WTC11 (cell line): ENCODE measurements at regions not wholly inside any gene's neighbourhood (a gene's known extent, or its start where the extent isn't known, plus 50 kb on each side); places are given as distances from the start of the nearest gene placed in this dataset.

Experiments
- CBFB ChIP-seq: sonication (generic); formaldehyde crosslinking; IDR thresholded peaks from 2 replicates; pipeline ENCODE4 v1.8.1; 2022; ENCODE audit warnings: mild to moderate bottlenecking, low read depth, missing genetic modification reagents
- CREM ChIP-seq: sonication (generic); formaldehyde crosslinking; IDR thresholded peaks from 2 replicates; pipeline ENCODE4 v1.8.1; 2022; ENCODE audit warnings: mild to moderate bottlenecking, missing genetic modification reagents, moderate library complexity
- MAX ChIP-seq: sonication (generic); formaldehyde crosslinking; IDR thresholded peaks from 2 replicates; pipeline ENCODE4 v1.8.0; 2022; ENCODE audit warnings: mild to moderate bottlenecking, missing genetic modification reagents
- NR1H2 ChIP-seq: sonication (generic); formaldehyde crosslinking; IDR thresholded peaks from 2 replicates; pipeline ENCODE4 v1.9.0; 2021; ENCODE audit warnings: mild to moderate bottlenecking, moderate library complexity, missing genetic modification reagents
- NR3C1 ChIP-seq: sonication (generic); formaldehyde crosslinking; conservative IDR thresholded peaks from 2 replicates; pipeline ENCODE4 v1.8.1; 2023; ENCODE audit warnings: low read depth, mild to moderate bottlenecking, missing genetic modification reagents
- PREB ChIP-seq: sonication (generic); formaldehyde crosslinking; IDR thresholded peaks from 2 replicates; pipeline ENCODE4 v1.8.1; 2022; ENCODE audit warnings: mild to moderate bottlenecking, missing genetic modification reagents, moderate library complexity, borderline replicate concordance
- TEAD4 ChIP-seq: sonication (generic); formaldehyde crosslinking; IDR thresholded peaks from 2 replicates; pipeline ENCODE4 v1.8.0; 2022; ENCODE audit warnings: mild to moderate bottlenecking, missing genetic modification reagents
- ZNF281 ChIP-seq: sonication (generic); formaldehyde crosslinking; IDR thresholded peaks from 2 replicates; pipeline ENCODE4 v1.8.0; 2023; ENCODE audit warnings: mild to moderate bottlenecking, missing genetic modification reagents
- TF ChIP-seq, protein P1 (sequence below): fragments of 200-600 bp; IDR thresholded peaks from 2 replicates; pipeline ENCODE4 v1.8.0; 2022; ENCODE audit warnings: antibody characterized with exemption
- TF ChIP-seq, protein P2 (sequence below): sonication (generic); formaldehyde crosslinking; IDR thresholded peaks from 2 replicates; pipeline ENCODE4 v1.8.1; 2022; ENCODE audit warnings: low read depth, mild to moderate bottlenecking, moderate library complexity, missing genetic modification reagents, borderline replicate concordance
- TF ChIP-seq, protein P3 (sequence below): sonication (generic); formaldehyde crosslinking; IDR thresholded peaks from 2 replicates; pipeline ENCODE4 v1.8.1; 2023; ENCODE audit warnings: mild to moderate bottlenecking, missing genetic modification reagents, moderate library complexity
- TF ChIP-seq, protein P4 (sequence below): sonication (generic); formaldehyde crosslinking; IDR thresholded peaks from 2 replicates; pipeline ENCODE4 v1.8.0; 2022; ENCODE audit warnings: missing genetic modification reagents

DNA sequence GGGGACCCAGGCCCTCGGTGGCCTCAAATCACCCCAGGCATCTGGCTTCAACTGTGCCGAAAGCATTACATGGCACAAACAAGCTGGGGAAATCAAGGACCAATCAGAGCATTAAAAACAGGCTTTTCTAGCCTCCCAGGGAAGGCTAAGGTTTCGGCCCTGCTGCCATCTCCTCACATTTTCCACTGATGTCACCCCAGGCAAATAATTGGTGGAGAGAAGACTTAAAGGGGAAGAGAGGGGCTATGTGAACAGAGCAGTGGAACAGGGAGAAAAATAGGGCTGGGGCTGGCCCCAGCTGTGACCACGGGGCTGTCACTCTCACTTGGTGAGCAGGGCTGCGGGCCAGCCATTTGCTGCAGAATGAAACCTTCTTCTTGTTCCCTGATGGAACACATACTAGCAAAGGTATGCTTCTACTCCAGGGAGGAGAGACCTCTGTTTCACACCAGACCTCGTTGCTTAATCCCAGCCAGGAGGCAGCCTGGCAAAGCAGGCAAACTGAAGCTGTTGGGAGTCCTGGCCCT is 581.3 kb downstream of the SOX6 start:
- TF ChIP-seq NR1H2 (no peak), PREB (CRISPR knock-in tag) (no peak), ZNF281 (CRISPR knock-in tag) (no peak), CBFB (CRISPR knock-in tag) (no peak), CREM (CRISPR knock-in tag) (no peak), TEAD4 (no peak), MAX (no peak), NR3C1 (no peak)
- TF ChIP-seq, protein P1, sequence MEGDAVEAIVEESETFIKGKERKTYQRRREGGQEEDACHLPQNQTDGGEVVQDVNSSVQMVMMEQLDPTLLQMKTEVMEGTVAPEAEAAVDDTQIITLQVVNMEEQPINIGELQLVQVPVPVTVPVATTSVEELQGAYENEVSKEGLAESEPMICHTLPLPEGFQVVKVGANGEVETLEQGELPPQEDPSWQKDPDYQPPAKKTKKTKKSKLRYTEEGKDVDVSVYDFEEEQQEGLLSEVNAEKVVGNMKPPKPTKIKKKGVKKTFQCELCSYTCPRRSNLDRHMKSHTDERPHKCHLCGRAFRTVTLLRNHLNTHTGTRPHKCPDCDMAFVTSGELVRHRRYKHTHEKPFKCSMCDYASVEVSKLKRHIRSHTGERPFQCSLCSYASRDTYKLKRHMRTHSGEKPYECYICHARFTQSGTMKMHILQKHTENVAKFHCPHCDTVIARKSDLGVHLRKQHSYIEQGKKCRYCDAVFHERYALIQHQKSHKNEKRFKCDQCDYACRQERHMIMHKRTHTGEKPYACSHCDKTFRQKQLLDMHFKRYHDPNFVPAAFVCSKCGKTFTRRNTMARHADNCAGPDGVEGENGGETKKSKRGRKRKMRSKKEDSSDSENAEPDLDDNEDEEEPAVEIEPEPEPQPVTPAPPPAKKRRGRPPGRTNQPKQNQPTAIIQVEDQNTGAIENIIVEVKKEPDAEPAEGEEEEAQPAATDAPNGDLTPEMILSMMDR: no peak
- TF ChIP-seq, protein P2, sequence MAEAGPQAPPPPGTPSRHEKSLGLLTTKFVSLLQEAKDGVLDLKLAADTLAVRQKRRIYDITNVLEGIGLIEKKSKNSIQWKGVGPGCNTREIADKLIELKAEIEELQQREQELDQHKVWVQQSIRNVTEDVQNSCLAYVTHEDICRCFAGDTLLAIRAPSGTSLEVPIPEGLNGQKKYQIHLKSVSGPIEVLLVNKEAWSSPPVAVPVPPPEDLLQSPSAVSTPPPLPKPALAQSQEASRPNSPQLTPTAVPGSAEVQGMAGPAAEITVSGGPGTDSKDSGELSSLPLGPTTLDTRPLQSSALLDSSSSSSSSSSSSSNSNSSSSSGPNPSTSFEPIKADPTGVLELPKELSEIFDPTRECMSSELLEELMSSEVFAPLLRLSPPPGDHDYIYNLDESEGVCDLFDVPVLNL (CRISPR knock-in tag): no peak
- TF ChIP-seq, protein P3, sequence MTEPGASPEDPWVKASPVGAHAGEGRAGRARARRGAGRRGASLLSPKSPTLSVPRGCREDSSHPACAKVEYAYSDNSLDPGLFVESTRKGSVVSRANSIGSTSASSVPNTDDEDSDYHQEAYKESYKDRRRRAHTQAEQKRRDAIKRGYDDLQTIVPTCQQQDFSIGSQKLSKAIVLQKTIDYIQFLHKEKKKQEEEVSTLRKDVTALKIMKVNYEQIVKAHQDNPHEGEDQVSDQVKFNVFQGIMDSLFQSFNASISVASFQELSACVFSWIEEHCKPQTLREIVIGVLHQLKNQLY (CRISPR knock-in tag): no peak
- TF ChIP-seq, protein P4, sequence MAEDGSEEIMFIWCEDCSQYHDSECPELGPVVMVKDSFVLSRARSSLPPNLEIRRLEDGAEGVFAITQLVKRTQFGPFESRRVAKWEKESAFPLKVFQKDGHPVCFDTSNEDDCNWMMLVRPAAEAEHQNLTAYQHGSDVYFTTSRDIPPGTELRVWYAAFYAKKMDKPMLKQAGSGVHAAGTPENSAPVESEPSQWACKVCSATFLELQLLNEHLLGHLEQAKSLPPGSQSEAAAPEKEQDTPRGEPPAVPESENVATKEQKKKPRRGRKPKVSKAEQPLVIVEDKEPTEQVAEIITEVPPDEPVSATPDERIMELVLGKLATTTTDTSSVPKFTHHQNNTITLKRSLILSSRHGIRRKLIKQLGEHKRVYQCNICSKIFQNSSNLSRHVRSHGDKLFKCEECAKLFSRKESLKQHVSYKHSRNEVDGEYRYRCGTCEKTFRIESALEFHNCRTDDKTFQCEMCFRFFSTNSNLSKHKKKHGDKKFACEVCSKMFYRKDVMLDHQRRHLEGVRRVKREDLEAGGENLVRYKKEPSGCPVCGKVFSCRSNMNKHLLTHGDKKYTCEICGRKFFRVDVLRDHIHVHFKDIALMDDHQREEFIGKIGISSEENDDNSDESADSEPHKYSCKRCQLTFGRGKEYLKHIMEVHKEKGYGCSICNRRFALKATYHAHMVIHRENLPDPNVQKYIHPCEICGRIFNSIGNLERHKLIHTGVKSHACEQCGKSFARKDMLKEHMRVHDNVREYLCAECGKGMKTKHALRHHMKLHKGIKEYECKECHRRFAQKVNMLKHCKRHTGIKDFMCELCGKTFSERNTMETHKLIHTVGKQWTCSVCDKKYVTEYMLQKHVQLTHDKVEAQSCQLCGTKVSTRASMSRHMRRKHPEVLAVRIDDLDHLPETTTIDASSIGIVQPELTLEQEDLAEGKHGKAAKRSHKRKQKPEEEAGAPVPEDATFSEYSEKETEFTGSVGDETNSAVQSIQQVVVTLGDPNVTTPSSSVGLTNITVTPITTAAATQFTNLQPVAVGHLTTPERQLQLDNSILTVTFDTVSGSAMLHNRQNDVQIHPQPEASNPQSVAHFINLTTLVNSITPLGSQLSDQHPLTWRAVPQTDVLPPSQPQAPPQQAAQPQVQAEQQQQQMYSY (CRISPR knock-in tag): no peak
